Lung (tissue), 11 donors: ENCODE measurements at regions not wholly inside any gene's neighbourhood (a gene's known extent, or its start where the extent isn't known, plus 50 kb on each side); places are given as distances from the start of the nearest gene placed in this dataset.

Source experiments
- ATAC-seq: fragments of 200-7000 bp; cut with Tn5 transposase; one replicate; pipeline ENCODE4 v1.9.1; 2020; ENCODE audit warnings: moderate number of reproducible peaks; ENCODE audit not compliant: insufficient read depth, low FRiP score
- DNase-seq, 3 donors: peaks; one replicate each; pipeline ENCODE4 v3.0.0-alpha.2; 2013 to 2017
- H3K27ac ChIP-seq, 2 donors: one replicate each; pipeline ENCODE4 v1.5.1; 2013; ENCODE audit warnings: mild to moderate bottlenecking in 2 of 2, moderate library complexity in 2 of 2, control low read depth in 1 of 2, inconsistent platforms in 1 of 2, low read depth in 1 of 2, low read length in 1 of 2
- H3K27me3 ChIP-seq, 3 donors: one replicate each; pipeline ENCODE4 v1.5.1; 2013; ENCODE audit warnings: low read length in 2 of 3; ENCODE audit not compliant: control insufficient read depth in 3 of 3, insufficient read depth in 3 of 3
- H3K36me3 ChIP-seq, 4 donors: one replicate each; pipeline ENCODE4 v1.5.1; 2013; ENCODE audit warnings: low read length in 4 of 4, mild to moderate bottlenecking in 1 of 4, moderate library complexity in 1 of 4; ENCODE audit not compliant: control insufficient read depth in 4 of 4, insufficient read depth in 4 of 4
- H3K4me1 ChIP-seq, 5 donors: one replicate each; pipeline ENCODE4 v1.5.1; 2013; ENCODE audit warnings: low read length in 5 of 5, mild to moderate bottlenecking in 2 of 5, moderate library complexity in 1 of 5; ENCODE audit not compliant: control insufficient read depth in 5 of 5, insufficient read depth in 5 of 5
- H3K4me3 ChIP-seq: one replicate; pipeline ENCODE4 v1.5.1; 2013; ENCODE audit warnings: mild to moderate bottlenecking, control low read depth, moderate library complexity
- H3K9ac ChIP-seq, 2 donors: one replicate each; pipeline ENCODE4 v1.5.1; 2013; ENCODE audit warnings: low read length in 2 of 2, control low read depth in 1 of 2; ENCODE audit not compliant: insufficient read depth in 1 of 2
- H3K9me3 ChIP-seq, 4 donors: one replicate each; pipeline ENCODE4 v1.5.1; 2013; ENCODE audit warnings: low read length in 3 of 4, mild to moderate bottlenecking in 1 of 4, moderate library complexity in 1 of 4; ENCODE audit not compliant: control insufficient read depth in 4 of 4, insufficient read depth in 3 of 4
- CTCF ChIP-seq: IDR thresholded peaks from 2 replicates; pipeline ENCODE4 v1.5.1; 2012; ENCODE audit warnings: mild to moderate bottlenecking; ENCODE audit errors: control extremely low read depth, extremely low read depth
- WGBS, 2 donors: extraction: QIAGEN DNeasy Blood & Tissue Kit; methylation state at CpG; one replicate each; pipeline ENCODE4 v1.1.7; 2013; 5-methylcytosine and 5-hydroxymethylcytosine counted together
- donor health status: control.
- donor health status: control.
- donor health status: Bipolar disorder and iron deficiency.
- donor health status: healthy.
- donor health status: DM: yes; HTN: yes; CAD: no.

GRCh38 chr4:18390655-18391353, 369.2 kb upstream of the LCORL start:
- DNase-seq (no peak), ATAC-seq (no peak)
- H3K4me1 ChIP-seq: peaks cover 0 to 3% (median 0%) of the 10 kb centered on the region in 5 donors
- H3K9me3 ChIP-seq: no peaks in the 10 kb centered on the region
- no peak overlapping the region for H3K9ac ChIP-seq
- 85 to 88% methylated on average over 4 of the region's 4 CpGs for WGBS, 2 donors
- no peaks in the 10 kb centered on the region for H3K36me3 ChIP-seq
- H3K4me3 ChIP-seq: no peak overlapping the region
- TF ChIP-seq CTCF: no peak
- no peaks in the 10 kb centered on the region for H3K27me3 ChIP-seq
- H3K27ac ChIP-seq: no peak overlapping the region

DNA sequence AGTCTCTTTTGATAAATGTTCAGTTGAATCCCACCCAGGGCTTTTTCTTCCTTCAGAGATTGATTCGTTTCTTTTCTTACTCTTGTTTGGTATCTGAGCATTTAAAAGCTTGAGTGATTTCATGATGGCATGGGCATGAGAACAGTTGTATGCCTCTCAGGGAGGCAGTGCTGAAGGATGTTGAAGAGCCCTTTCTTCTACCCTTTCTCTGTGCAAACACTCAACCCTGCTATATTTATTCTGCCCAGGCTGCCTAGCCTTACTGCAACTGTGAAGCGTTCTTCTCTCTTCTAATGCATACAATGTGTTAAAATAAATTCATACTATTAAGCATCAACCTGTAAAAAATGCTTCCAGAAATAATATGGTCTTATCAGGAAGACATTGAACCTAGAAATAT, 367.6 kb upstream of the LCORL start:
- Histone ChIP-seq H3K4me3 (no peak overlapping the region), H3K9me3 (peaks cover 0 to 2% (median 0%) of the 10 kb centered on the region in 4 donors), H3K4me1 (peaks cover 0 to 3% (median 0%) of the 10 kb centered on the region in 5 donors), H3K9ac (no peak overlapping the region), H3K27me3 (no peaks in the 10 kb centered on the region), H3K27ac (no peak overlapping the region), H3K36me3 (no peaks in the 10 kb centered on the region)
- 67 to 69% methylated on average over 2 of the region's 2 CpGs for WGBS, 2 donors
- no peak for TF ChIP-seq CTCF
- DNase-seq: peak in 1 of 3 donors; percentile 15
- ATAC-seq: no peak

- H3K27ac ChIP-seq: no peak overlapping the region
- WGBS, 2 donors: 45 to 48% methylated on average over 3 of the region's 3 CpGs
Observed at GRCh38 chr4:18388039-18388438, 366.5 kb upstream of the LCORL start.

More at GRCh38 chr4:18388039-18388438, 366.5 kb upstream of the LCORL start:
- Histone ChIP-seq H3K27me3 (no peaks in the 10 kb centered on the region), H3K9me3 (peaks cover 0 to 2% (median 0%) of the 10 kb centered on the region in 4 donors), H3K36me3 (no peaks in the 10 kb centered on the region), H3K4me1 (peaks cover 0 to 3% (median 0%) of the 10 kb centered on the region in 5 donors), H3K4me3 (no peak overlapping the region), H3K9ac (no peak overlapping the region)
- ATAC-seq (no peak), DNase-seq (peak; percentile 16 to 49 (median 49))
- no peak for TF ChIP-seq CTCF
